GM12878 (cell line): ENCODE measurements at regions not wholly inside any gene's neighbourhood (a gene's known extent, or its start where the extent isn't known, plus 50 kb on each side); places are given as distances from the start of the nearest gene placed in this dataset.
"Not testable (repeated sequence)": the region's sequence is repeated elsewhere in the genome, so short reads cannot be mapped to it uniquely, and the experiment has no call there.

Source experiments
- ATAC-seq: fragments of 200-7000 bp; cut with Tn5 transposase; 3 replicates; pipeline ENCODE4 v1.9.1; 2020; ENCODE audit warnings: mild to moderate bottlenecking, moderate library complexity
- BruUV-seq: library from RNA; stranded (reverse); fragments of 400-500 nt; replicated peaks from 2 replicates; lab custom pipeline; 2021; lab: Mats Ljungman, UMichigan
- CTCF ChIA-PET: fragments of 300-600 bp; sonication (Branson Sonifier 250); formaldehyde crosslinking; extraction: SDS; loops from one replicate; lab custom pipeline; 2021; ENCODE audit warnings: inconsistent platforms; lab: Yijun Ruan, JAX
- POLR2A ChIA-PET: fragments of 350-600 bp; formaldehyde crosslinking; extraction: SDS; loops from one replicate; lab custom pipeline; 2021; ENCODE audit warnings: inconsistent platforms; lab: Charles Lee
- RAD21 ChIA-PET: fragments of 300-600 bp; sonication (Branson Sonifier 250); formaldehyde crosslinking; loops from one replicate; lab custom pipeline; 2023; ENCODE audit warnings: antibody characterized with exemption; ENCODE audit not compliant: unreplicated experiment; lab: Charles Lee
- SMC1A ChIA-PET: fragments of 300-600 bp; sonication (Branson Sonifier 250); formaldehyde crosslinking; loops from one replicate; lab custom pipeline; 2023; ENCODE audit not compliant: unreplicated experiment, uncharacterized antibody; lab: Charles Lee
- DNase-seq: peaks from one replicate; pipeline ENCODE4 v3.0.0-alpha.2; 2011; ENCODE audit warnings: low read depth, low spot score
- FAIRE-seq: peaks from 3 replicates; lab custom pipeline; 2011; peaks lifted over from hg19 to GRCh38; lab: Jason Lieb, UNC
- H2AFZ ChIP-seq: 2 replicates; pipeline ENCODE4 v1.6.0; 2011; ENCODE audit warnings: low read depth, low read length, control low read depth; ENCODE audit not compliant: control insufficient read depth
- H3K27ac ChIP-seq: 2 replicates; pipeline ENCODE4 v1.5.1; 2011; ENCODE audit warnings: control low read depth; ENCODE audit not compliant: control insufficient read depth, insufficient read depth
- H3K27me3 ChIP-seq, 2 experiments: replicated peaks in 1 of 2; 2 replicates each; pipeline versions ENCODE4 v1.6.0 to v1.6.1; 2011; ENCODE audit warnings: low read length in 1 of 2; ENCODE audit not compliant: control insufficient read depth in 2 of 2, insufficient read depth in 2 of 2
- H3K36me3 ChIP-seq, 2 experiments: 2 replicates each; pipeline ENCODE4 v1.5.1; 2011; ENCODE audit warnings: low read length in 1 of 2; ENCODE audit not compliant: control insufficient read depth in 2 of 2, insufficient read depth in 2 of 2
- H3K4me1 ChIP-seq: 2 replicates; pipeline ENCODE4 v1.6.1; 2011; ENCODE audit warnings: mild to moderate bottlenecking, low read length, moderate library complexity, mixed read lengths; ENCODE audit not compliant: control insufficient read depth, insufficient read depth
- H3K4me2 ChIP-seq: 2 replicates; pipeline ENCODE4 v1.6.0; 2011; ENCODE audit warnings: control low read depth; ENCODE audit not compliant: control insufficient read depth, insufficient read depth
- H3K4me3 ChIP-seq: fragments of 200-600 bp; sonication (generic); 2 replicates; pipeline ENCODE4 v1.5.1; 2016
- H3K79me2 ChIP-seq: 2 replicates; pipeline ENCODE4 v1.6.0; 2011; ENCODE audit warnings: low read length; ENCODE audit not compliant: control insufficient read depth, insufficient read depth
- H3K9ac ChIP-seq: 2 replicates; pipeline ENCODE4 v1.8.0; 2011; ENCODE audit warnings: low read length, control low read depth, mixed read lengths; ENCODE audit not compliant: control insufficient read depth, insufficient read depth
- H3K9me3 ChIP-seq: replicated peaks from 3 replicates; pipeline ENCODE4 v1.5.1; 2011; ENCODE audit warnings: mild to moderate bottlenecking, low read length; ENCODE audit not compliant: control insufficient read depth, insufficient read depth
- H4K20me1 ChIP-seq: 2 replicates; pipeline ENCODE4 v1.6.0; 2011; ENCODE audit not compliant: control insufficient read depth, insufficient read depth
- NFYB ChIP-seq: IDR thresholded peaks from 2 replicates; pipeline ENCODE4 v1.6.1; 2011; ENCODE audit warnings: low read depth, mild to moderate bottlenecking, low read length, improper control_type of control experiment, moderate library complexity; ENCODE audit not compliant: insufficient read depth
- WGBS: methylation state at CpG from one replicate; pipeline ENCODE4 v1.1.6; 2016; ENCODE audit warnings: low lambda C conversion rate; ENCODE audit not compliant: insufficient replicate concordance, insufficient coverage; ENCODE audit errors: missing lambda C conversion rate; 5-methylcytosine and 5-hydroxymethylcytosine counted together
- in situ Hi-C: fragments of 300-500 bp; cut with MboI; formaldehyde crosslinking; loops from 9 replicates; pipeline ENCODE4 v1.14.3; 2018; ENCODE audit warnings: mixed read lengths
- intact Hi-C: fragments of 100-400 bp; cut with micrococcal nuclease; formaldehyde crosslinking; loops from one replicate; pipeline ENCODE4 v1.14.2; 2022; ENCODE audit not compliant: unreplicated experiment
- TF ChIP-seq, protein P1 (sequence below): IDR thresholded peaks from 2 replicates; pipeline ENCODE4 v1.6.1; 2012; ENCODE audit warnings: low read length, inconsistent platforms

DNA sequence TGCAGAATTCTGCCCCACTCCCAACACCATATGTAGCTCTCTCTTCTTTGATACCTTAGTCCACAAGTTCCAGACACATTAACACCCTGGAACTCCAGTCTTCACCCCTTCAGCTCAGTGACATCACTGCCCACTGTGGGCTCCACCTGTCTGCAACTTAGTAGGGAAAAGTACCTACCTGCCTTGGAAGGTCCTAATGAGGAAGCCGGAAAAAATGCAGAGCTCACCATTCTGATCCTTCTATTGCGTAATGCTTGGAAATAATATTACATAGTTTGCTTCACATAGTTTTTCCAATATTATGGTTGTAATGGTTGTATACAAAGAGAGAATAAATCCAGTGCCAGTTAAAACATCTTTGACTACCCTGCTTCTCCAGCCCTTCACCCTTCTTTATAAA is 738.4 kb downstream of the RNF144A start (continued):
- TF ChIP-seq, protein P1, sequence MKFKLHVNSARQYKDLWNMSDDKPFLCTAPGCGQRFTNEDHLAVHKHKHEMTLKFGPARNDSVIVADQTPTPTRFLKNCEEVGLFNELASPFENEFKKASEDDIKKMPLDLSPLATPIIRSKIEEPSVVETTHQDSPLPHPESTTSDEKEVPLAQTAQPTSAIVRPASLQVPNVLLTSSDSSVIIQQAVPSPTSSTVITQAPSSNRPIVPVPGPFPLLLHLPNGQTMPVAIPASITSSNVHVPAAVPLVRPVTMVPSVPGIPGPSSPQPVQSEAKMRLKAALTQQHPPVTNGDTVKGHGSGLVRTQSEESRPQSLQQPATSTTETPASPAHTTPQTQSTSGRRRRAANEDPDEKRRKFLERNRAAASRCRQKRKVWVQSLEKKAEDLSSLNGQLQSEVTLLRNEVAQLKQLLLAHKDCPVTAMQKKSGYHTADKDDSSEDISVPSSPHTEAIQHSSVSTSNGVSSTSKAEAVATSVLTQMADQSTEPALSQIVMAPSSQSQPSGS = no peak

DNA sequence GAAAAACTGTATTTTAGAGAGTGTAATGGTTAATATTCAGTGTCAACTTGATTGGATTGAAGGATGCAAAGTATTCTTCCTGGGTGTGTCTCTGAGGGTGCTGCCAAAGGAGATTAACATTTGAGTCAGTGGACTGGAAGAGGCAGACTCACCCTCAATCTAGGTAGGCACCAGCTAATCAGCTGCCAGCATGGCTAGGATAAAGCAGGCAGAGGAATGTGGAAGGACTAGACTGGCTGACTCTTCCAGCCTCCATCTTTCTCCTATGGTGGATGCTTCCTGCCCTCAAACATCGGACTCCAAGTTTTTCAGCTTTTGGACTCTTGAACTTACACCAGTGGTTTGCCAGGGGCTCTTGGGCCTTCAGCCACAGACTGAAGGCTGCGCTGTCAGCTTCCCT is 740.3 kb downstream of the RNF144A start:
- RAD21 ChIA-PET, H3K27me3 ChIP-seq, H3K79me2 ChIP-seq, H3K4me1 ChIP-seq, H3K9ac ChIP-seq, ATAC-seq, H3K4me3 ChIP-seq, BruUV-seq, intact Hi-C loops, DNase-seq, H3K27ac ChIP-seq, in situ Hi-C loops, H3K4me2 ChIP-seq, H4K20me1 ChIP-seq, FAIRE-seq, H2AFZ ChIP-seq, POLR2A ChIA-PET, H3K36me3 ChIP-seq, H3K9me3 ChIP-seq: not testable (repeated sequence)
- ChIA-PET SMC1A (interaction anchor here (1.1 to 1.4 kb wide), 4 partner anchors 10 to 217 kb away, joined by 3 to 4 read pairs (median 3); no protein-coding TSS in a partner anchor), CTCF (interaction anchor here (1.2 to 3.3 kb wide), 2 partner anchors 10 to 14 kb away, joined by 5 to 7 read pairs; no protein-coding TSS in a partner anchor)
- 37% methylated on average over 2 of the region's 2 CpGs for WGBS

DNA sequence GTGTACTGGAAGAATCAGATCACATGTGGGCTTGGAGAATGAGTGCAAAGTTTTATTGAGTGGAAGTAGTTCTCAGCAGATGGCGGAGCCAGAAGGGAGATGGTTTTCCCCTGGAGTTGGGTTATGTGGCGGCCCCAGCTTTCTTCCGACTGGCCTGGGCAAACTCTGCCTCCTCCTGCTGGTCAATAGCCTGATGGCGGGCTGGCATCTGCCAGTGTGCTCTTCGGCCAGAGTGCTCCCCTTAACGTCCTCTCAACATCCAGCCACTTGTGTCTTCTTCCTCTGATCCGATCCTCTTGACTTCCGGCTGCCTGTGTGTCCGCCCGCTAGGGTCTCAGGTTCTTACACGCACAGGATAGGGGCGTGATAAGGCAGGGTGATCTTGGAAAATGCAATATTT is 741.3 kb downstream of the RNF144A start:
- H3K4me1 ChIP-seq = no peaks in the 10 kb centered on the region
- TF ChIP-seq NFYB = no peak
- ChIA-PET CTCF (interaction anchor here (1.2 to 3.3 kb wide), 2 partner anchors 10 to 13 kb away, joined by 5 to 7 read pairs; no protein-coding TSS in a partner anchor), POLR2A (no interaction called here), RAD21 (no interaction called here), SMC1A (interaction anchor here (1.1 to 1.4 kb wide), 2 partner anchors 13 to 218 kb away, joined by 3 to 4 read pairs; no protein-coding TSS in a partner anchor)
- no peak overlapping the region for H2AFZ ChIP-seq
- no peak overlapping the region for H3K9ac ChIP-seq
- intact Hi-C loops = no loop called here
- no peaks in the 10 kb centered on the region for H3K36me3 ChIP-seq
- in situ Hi-C loops = no loop called here
- H3K79me2 ChIP-seq = no peaks in the 10 kb centered on the region
- no peak for FAIRE-seq
- 47% methylated on average over 12 of the region's 12 CpGs for WGBS
- no peak overlapping the region for H3K4me3 ChIP-seq
- peaks cover 2% of the 10 kb centered on the region; the same call in 1 of the 3 replicates for H3K9me3 ChIP-seq
- no peaks in the 10 kb centered on the region for H3K27me3 ChIP-seq
- ATAC-seq = no peak
- H3K27ac ChIP-seq = no peak overlapping the region
- H3K4me2 ChIP-seq = no peak overlapping the region
- H4K20me1 ChIP-seq = no peaks in the 10 kb centered on the region
- no TSS peak for BruUV-seq
- no peak for DNase-seq
